ENCODE measurements at regions not wholly inside any gene's neighbourhood (a gene's known extent, or its start where the extent isn't known, plus 50 kb on each side); places are given as distances from the start of the nearest gene placed in this dataset.
"Not testable (repeated sequence)": the region's sequence is repeated elsewhere in the genome, so short reads cannot be mapped to it uniquely, and the experiment has no call there.

GRCh38 chr11:71772193-71772592, 60.8 kb upstream of the DEFB108B start:
- H3K27me3 Mint-ChIP-seq (ENCODE audit: low read depth); H3K9me3 Mint-ChIP-seq (ENCODE audit: low read depth); DNase-seq (ENCODE audit: low spot score); H3K4me3 Mint-ChIP-seq (ENCODE audit: unreplicated experiment); H3K4me1 Mint-ChIP-seq (ENCODE audit: low read depth); H3K27ac Mint-ChIP-seq (ENCODE audit: unreplicated experiment); H3K36me3 Mint-ChIP-seq (ENCODE audit: low read depth): not testable (repeated sequence)

DNA sequence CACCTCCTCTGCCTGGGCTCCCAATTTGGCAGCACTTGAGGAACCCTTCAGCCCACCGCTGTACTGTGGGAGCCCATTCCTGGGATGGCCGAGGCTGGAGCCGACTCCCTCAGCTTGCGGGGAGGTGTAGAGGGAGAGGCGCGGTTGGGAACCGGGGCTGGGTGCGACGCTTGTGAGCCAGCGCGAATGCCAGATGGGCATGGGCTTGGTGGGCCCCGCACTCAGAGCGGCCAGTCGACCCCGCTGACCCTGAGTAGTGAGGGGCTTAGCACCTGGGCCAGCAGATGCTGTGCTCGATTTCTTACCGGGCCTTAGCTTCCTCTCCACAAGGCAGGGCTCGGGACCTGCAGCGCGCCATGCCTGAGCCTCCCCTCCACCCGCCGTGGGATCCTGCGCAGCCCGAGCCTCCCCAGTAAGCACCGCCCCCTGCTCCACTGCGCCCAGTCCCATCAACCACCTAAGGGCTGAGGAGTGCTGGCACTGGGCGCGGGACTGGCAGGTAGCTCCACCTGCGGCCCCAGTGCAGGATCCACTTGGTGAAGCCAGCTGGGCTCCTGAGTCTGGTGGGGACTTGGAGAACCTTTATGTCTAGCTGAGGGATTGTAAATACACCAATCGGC, 58.3 kb upstream of the DEFB108B start:
- Mint-ChIP-seq H3K36me3 (ENCODE audit: low read depth) (peaks cover 2% of the 10 kb centered on the region), H3K27me3 (ENCODE audit: low read depth) (no peaks in the 10 kb centered on the region), H3K9me3 (ENCODE audit: low read depth) (no peaks in the 10 kb centered on the region), H3K4me3 (ENCODE audit: unreplicated experiment) (no peak overlapping the region), H3K27ac (ENCODE audit: unreplicated experiment) (no peak overlapping the region), H3K4me1 (ENCODE audit: low read depth) (no peaks in the 10 kb centered on the region)
- DNase-seq (ENCODE audit: low spot score): peak; percentile 88
- TF ChIP-seq, protein P1, sequence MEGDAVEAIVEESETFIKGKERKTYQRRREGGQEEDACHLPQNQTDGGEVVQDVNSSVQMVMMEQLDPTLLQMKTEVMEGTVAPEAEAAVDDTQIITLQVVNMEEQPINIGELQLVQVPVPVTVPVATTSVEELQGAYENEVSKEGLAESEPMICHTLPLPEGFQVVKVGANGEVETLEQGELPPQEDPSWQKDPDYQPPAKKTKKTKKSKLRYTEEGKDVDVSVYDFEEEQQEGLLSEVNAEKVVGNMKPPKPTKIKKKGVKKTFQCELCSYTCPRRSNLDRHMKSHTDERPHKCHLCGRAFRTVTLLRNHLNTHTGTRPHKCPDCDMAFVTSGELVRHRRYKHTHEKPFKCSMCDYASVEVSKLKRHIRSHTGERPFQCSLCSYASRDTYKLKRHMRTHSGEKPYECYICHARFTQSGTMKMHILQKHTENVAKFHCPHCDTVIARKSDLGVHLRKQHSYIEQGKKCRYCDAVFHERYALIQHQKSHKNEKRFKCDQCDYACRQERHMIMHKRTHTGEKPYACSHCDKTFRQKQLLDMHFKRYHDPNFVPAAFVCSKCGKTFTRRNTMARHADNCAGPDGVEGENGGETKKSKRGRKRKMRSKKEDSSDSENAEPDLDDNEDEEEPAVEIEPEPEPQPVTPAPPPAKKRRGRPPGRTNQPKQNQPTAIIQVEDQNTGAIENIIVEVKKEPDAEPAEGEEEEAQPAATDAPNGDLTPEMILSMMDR (IDR thresholded peaks at IDR 0.05): no peak

- H3K9me3 Mint-ChIP-seq (ENCODE audit: low read depth); H3K4me3 Mint-ChIP-seq (ENCODE audit: unreplicated experiment); H3K36me3 Mint-ChIP-seq (ENCODE audit: low read depth); H3K4me1 Mint-ChIP-seq (ENCODE audit: low read depth); H3K27ac Mint-ChIP-seq (ENCODE audit: unreplicated experiment); DNase-seq (ENCODE audit: low spot score); H3K27me3 Mint-ChIP-seq (ENCODE audit: low read depth): not testable (repeated sequence)
Measured at GRCh38 chr11:71780116-71780515, 52.9 kb upstream of the DEFB108B start.

- not testable (repeated sequence) for H3K9me3 Mint-ChIP-seq (ENCODE audit: low read depth); H3K4me1 Mint-ChIP-seq (ENCODE audit: low read depth); DNase-seq (ENCODE audit: low spot score); H3K36me3 Mint-ChIP-seq (ENCODE audit: low read depth); H3K27me3 Mint-ChIP-seq (ENCODE audit: low read depth); H3K4me3 Mint-ChIP-seq (ENCODE audit: unreplicated experiment); H3K27ac Mint-ChIP-seq (ENCODE audit: unreplicated experiment)
Measured at GRCh38 chr11:71780771-71781170, 52.2 kb upstream of the DEFB108B start.

DNA sequence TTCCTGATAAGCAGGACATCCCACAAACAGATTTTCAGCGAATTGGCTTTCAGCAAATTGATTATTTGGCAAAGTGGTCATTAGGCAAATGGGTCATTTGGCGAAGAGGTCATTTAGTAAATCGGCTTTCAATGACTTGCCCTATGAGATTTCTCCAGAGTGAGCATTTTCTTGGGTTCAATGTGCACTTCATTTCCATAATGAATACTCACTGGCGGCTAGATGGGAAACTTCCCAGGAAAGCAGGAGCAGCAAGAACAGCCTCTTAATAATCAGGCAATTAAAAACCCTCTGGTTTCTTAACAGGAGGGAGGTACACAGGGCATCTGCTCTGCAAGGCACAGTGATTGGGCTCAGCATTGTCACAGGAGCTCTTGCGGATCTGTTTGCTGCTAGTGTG, 51.5 kb upstream of the DEFB108B start:
- H3K4me3 Mint-ChIP-seq (ENCODE audit: unreplicated experiment); DNase-seq (ENCODE audit: low spot score): not testable (repeated sequence)

DNA sequence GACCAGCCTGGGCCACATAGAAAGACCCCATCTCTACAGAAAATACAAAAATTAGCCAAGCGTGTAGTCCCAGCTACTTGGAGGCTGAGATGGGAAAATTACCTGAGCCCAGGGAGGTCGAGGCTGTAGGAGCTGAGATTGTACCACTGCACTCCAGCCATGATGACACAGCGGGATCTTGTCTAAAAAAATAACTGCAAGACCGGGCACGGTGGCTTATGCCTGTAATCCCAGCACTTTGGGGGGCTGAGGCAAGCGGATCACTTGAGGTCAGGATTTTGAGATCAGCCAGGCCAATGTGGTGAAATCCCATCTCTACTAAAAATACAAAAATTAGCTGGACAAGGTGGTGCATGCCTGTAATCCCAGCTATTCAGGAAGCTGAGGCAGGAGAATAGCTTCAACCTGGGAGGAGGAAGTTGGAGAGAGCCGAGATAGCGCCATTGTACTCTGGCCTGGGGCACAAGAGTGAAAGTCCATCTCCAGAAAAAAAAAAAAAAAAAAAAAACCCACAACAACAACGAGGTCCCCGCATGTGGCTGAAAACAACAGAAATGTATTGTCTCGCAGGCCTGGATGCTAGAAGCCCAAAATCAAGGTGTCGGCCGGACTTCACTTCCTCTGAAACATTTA, 50.7 kb upstream of the DEFB108B start:
- H3K27ac Mint-ChIP-seq (ENCODE audit: unreplicated experiment); H3K4me1 Mint-ChIP-seq (ENCODE audit: low read depth): not testable (repeated sequence)

More for the DNA sequence above, 51.5 kb upstream of the DEFB108B start:
- H3K36me3 Mint-ChIP-seq (ENCODE audit: low read depth); H3K4me1 Mint-ChIP-seq (ENCODE audit: low read depth); H3K27ac Mint-ChIP-seq (ENCODE audit: unreplicated experiment); H3K9me3 Mint-ChIP-seq (ENCODE audit: low read depth); H3K27me3 Mint-ChIP-seq (ENCODE audit: low read depth): not testable (repeated sequence)

GRCh38 chr11:71783191-71783590, 49.8 kb upstream of the DEFB108B start:
- H3K36me3 Mint-ChIP-seq (ENCODE audit: low read depth); H3K9me3 Mint-ChIP-seq (ENCODE audit: low read depth); H3K27me3 Mint-ChIP-seq (ENCODE audit: low read depth); H3K27ac Mint-ChIP-seq (ENCODE audit: unreplicated experiment); DNase-seq (ENCODE audit: low spot score); H3K4me3 Mint-ChIP-seq (ENCODE audit: unreplicated experiment): not testable (repeated sequence)
- peaks cover 10% of the 10 kb centered on the region for H3K4me1 Mint-ChIP-seq (ENCODE audit: low read depth)

More for the DNA sequence above, 50.7 kb upstream of the DEFB108B start:
- not testable (repeated sequence) for H3K4me3 Mint-ChIP-seq (ENCODE audit: unreplicated experiment); DNase-seq (ENCODE audit: low spot score); H3K9me3 Mint-ChIP-seq (ENCODE audit: low read depth); H3K36me3 Mint-ChIP-seq (ENCODE audit: low read depth); H3K27me3 Mint-ChIP-seq (ENCODE audit: low read depth)
